Muscle of arm (tissue), 1 donor: ENCODE measurements at regions not wholly inside any gene's neighbourhood (a gene's known extent, or its start where the extent isn't known, plus 50 kb on each side); places are given as distances from the start of the nearest gene placed in this dataset.
"Not testable (repeated sequence)": the region's sequence is repeated elsewhere in the genome, so short reads cannot be mapped to it uniquely, and the experiment has no call there.

Experiments used
- DNase-seq: peaks from one replicate; pipeline ENCODE4 v3.0.0-alpha.2; 2013

- no peak for DNase-seq
Measured at GRCh38 chr15:92825985-92826384, 74.1 kb upstream of the CHD2 start.

GRCh38 chr15:92827991-92828390, 72.1 kb upstream of the CHD2 start:
- DNase-seq, result not testable (repeated sequence)

- no peak for DNase-seq
Measured at GRCh38 chr15:92829875-92830274, 70.2 kb upstream of the CHD2 start.

GRCh38 chr15:92831336-92831654, 68.8 kb upstream of the CHD2 start:
- no peak for DNase-seq

DNA sequence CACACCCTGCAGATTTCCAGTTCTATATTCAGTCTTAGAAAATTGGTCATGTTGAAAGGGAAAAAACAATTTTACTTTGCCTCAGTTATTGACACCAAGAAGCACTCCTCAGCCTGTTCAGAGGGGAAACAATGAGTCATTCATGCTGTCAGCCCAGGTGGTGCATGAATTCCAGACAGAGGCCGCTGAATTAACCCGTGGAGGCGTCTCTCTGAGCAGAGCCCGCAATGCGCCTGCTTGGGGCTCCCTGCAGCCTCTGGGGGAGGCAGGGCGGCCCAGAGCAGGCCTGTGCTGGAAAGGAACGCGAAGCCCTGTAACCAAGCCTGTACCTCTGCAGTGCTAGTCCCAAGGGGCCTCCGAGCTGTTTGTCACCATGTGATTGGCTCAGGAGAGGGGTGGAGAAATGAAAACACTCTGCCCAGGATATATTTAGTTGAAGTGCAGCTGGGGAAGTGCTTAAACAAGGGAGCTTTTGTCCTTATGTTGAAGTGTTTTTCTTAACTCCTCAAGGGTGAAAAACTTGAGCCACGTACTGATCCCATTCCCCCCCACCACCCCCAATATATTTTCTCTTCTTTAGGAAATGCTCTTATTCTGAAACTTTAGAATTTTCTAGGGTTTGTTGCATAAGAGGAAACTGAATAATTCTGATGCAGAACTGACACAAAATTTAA, 68.3 kb upstream of the CHD2 start:
- peak; percentile 95 for DNase-seq

DNA sequence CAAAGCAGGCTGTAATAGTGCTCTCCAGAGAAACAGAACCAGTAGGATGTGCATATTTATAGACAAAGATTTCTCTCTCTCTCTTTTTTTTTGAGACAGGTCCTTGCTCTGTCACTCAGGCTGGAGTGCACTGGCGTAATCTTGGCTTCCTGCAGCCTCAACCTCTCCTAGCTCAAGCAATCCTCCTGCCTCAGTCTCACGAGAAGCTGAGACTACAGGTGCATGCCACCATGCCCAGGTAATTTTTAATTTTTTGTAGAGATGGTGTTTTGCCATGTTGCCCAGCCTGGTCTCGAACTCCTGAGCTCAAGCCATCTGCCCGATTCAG, 67.1 kb upstream of the CHD2 start:
- no peak for DNase-seq

GRCh38 chr15:92833493-92834271, 66.4 kb upstream of the CHD2 start:
- DNase-seq, result no peak

- no peak for DNase-seq
Measured at GRCh38 chr15:92839696-92840095, 60.4 kb upstream of the CHD2 start.

GRCh38 chr15:92840149-92840548, 60.0 kb upstream of the CHD2 start:
- no peak for DNase-seq

DNA sequence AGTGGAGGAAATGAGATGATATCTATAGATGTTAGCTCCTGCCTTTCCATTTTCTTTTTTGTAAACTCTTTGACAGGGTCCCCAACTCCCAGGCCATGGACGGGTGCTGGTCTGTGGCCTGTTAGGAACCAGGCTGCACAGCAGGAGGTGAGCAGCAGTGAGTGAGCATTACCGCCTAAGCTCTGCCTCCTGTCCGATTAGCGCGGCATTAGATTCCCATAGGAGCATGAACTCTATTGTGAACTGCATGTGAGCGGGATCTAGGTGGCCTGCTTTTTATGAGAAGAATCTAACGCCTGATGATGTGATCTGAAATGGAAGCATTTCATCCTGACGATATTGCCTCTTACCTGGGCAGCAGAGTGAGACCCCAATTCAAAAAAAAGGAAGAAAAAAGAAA, 56.8 kb upstream of the CHD2 start:
- DNase-seq, result no peak

DNA sequence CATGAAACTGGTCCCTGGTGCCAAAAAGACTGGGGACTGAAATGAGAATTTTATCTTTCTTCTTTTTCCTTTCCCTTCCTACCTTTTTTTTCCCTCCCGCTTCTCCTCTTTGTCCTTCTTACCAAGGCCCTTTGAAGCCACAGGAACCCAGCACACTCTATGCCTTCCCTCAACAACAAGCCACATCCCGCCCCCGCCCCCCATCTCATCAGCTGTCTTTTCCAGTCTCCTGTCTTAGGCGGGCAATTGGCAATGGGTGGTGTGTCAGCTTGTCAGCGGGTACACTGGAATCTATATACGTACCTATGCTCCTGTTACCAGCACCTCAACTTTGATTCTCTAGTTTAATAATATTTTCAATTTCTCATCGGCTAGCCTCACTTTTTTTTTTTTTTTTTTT, 56.3 kb upstream of the CHD2 start:
- DNase-seq, result no peak

GRCh38 chr15:92845126-92845508, 55.0 kb upstream of the CHD2 start:
- DNase-seq, result peak; percentile 56

DNA sequence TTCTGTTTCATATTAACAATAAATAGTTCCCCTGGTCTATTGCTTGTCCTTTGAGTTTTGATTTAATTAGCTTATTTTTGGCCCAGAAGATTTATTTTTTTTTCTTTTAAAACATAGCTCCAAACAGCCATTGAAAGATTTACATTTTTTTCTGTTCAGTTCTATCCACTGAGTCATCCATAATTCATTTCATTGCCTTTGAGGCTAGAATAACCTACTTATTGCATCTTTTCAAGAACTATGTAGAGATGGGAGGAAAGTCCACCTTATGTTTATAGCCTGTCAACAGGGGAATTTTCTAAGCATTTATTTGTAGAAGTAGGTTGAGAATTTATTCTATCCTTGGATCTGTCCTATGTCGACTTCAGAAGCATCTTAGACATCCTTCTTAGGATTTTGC, 53.4 kb upstream of the CHD2 start:
- no peak for DNase-seq

GRCh38 chr15:92847841-92848240, 52.3 kb upstream of the CHD2 start:
- no peak for DNase-seq

GRCh38 chr15:92848464-92848851, 51.7 kb upstream of the CHD2 start:
- no peak for DNase-seq

DNA sequence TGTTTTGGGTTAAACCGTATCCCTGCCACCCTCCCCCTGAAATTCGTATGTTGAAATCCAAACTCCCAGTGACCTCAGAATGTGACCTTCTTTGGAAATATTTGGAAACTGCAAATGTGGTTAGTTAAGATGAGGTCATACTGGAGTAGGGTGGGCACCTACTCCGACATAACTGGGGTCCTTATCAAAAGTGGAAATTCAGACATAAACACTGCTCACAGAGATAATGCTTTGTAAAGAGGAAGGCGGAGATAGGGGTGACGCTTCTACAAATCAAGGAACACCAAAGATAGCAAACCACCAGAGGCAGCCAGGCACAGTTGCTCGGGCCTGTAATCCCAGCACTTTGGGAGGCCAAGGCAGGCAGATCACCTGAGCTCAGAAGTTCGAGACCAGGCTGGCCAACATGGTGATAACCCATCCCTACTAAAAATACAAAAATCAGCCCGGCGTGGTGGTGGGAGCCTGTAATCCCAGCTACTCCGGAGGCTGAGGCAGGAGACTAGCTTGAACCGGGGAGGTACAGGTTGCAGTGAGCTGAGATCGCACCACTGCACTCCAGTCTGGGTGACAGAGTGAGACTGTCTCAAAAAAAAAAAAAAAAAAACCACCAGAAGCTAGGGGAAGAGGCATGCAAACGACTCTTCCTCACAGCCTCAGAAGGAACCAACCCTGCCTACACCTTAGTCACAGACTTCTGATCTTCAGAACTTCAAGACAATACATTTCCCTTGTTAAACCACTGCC, 51.1 kb upstream of the CHD2 start:
- DNase-seq, result no peak

GRCh38 chr15:92850218-92850617, 49.9 kb upstream of the CHD2 start:
- not testable (repeated sequence) for DNase-seq
